ENCODE measurements at regions not wholly inside any gene's neighbourhood (a gene's known extent, or its start where the extent isn't known, plus 50 kb on each side); places are given as distances from the start of the nearest gene placed in this dataset.

GRCh38 chr13:103757361-103757760, 691.1 kb upstream of the SLC10A2 start:
- no peak for TF ChIP-seq EZH2phosphoT487 (IDR thresholded peaks at IDR 0.05; ENCODE audit: borderline replicate concordance, low read depth, low read length)
- TF ChIP-seq CTCF (conservative IDR thresholded peaks at IDR 0.05; ENCODE audit: low read length), result no peak
- no peaks in the 10 kb centered on the region for H3K4me1 ChIP-seq (ENCODE audit: insufficient read depth, low read length, poor library complexity, severe bottlenecking)
- no TSS peak for BruUV-seq (replicated peaks)
- H3K4me3 ChIP-seq (ENCODE audit: low read depth, low read length, poor library complexity, severe bottlenecking), result no peak overlapping the region
- no peaks in the 10 kb centered on the region for H3K9me2 ChIP-seq (ENCODE audit: insufficient read depth, low read length)
- H3K27ac ChIP-seq (ENCODE audit: low read depth, low read length, poor library complexity, severe bottlenecking), result no peak overlapping the region
- H3K9me3 ChIP-seq (ENCODE audit: low read length), result no peaks in the 10 kb centered on the region
- POLR2A ChIA-PET, result no interaction called here
- no peaks in the 10 kb centered on the region for H3K36me3 ChIP-seq (ENCODE audit: insufficient read depth, low read length)
- H4K20me1 ChIP-seq (ENCODE audit: insufficient read depth, low read length), result no peaks in the 10 kb centered on the region
- intact Hi-C loops (cut with micrococcal nuclease; ENCODE audit: unreplicated experiment), result no loop called here
- H3K79me2 ChIP-seq (ENCODE audit: insufficient read depth, low read depth, low read length), result no peaks in the 10 kb centered on the region
- CTCF ChIA-PET (ENCODE audit: unreplicated experiment), result no interaction called here
- no peak for DNase-seq (ENCODE audit: low spot score)
- no peak overlapping the region for H3K4me2 ChIP-seq (ENCODE audit: low read length)
- no peak overlapping the region for H2AFZ ChIP-seq (ENCODE audit: low read length)

- ChIA-PET POLR2A (no interaction called here), CTCF (ENCODE audit: unreplicated experiment) (no interaction called here)
- BruUV-seq (replicated peaks), result no TSS peak
- H3K4me2 ChIP-seq (ENCODE audit: low read length), result no peak overlapping the region
- no peaks in the 10 kb centered on the region for H3K36me3 ChIP-seq (ENCODE audit: insufficient read depth, low read length)
- H3K27ac ChIP-seq (ENCODE audit: low read depth, low read length, poor library complexity, severe bottlenecking), result no peak overlapping the region
- H3K79me2 ChIP-seq (ENCODE audit: insufficient read depth, low read depth, low read length), result no peaks in the 10 kb centered on the region
- no peak for TF ChIP-seq EZH2phosphoT487 (IDR thresholded peaks at IDR 0.05; ENCODE audit: borderline replicate concordance, low read depth, low read length)
- TF ChIP-seq CTCF (conservative IDR thresholded peaks at IDR 0.05; ENCODE audit: low read length), result no peak
- DNase-seq (ENCODE audit: low spot score), result no peak
- H3K4me1 ChIP-seq (ENCODE audit: insufficient read depth, low read length, poor library complexity, severe bottlenecking), result no peaks in the 10 kb centered on the region
- H2AFZ ChIP-seq (ENCODE audit: low read length), result no peak overlapping the region
- H3K4me3 ChIP-seq (ENCODE audit: low read depth, low read length, poor library complexity, severe bottlenecking), result no peak overlapping the region
- H3K9me2 ChIP-seq (ENCODE audit: insufficient read depth, low read length), result no peaks in the 10 kb centered on the region
- intact Hi-C loops (cut with micrococcal nuclease; ENCODE audit: unreplicated experiment), result no loop called here
- no peaks in the 10 kb centered on the region for H3K9me3 ChIP-seq (ENCODE audit: low read length)
- no peaks in the 10 kb centered on the region for H4K20me1 ChIP-seq (ENCODE audit: insufficient read depth, low read length)
Observed at GRCh38 chr13:103754783-103755182, 688.6 kb upstream of the SLC10A2 start.

GRCh38 chr13:103734837-103735236, 668.6 kb upstream of the SLC10A2 start:
- ChIA-PET CTCF (ENCODE audit: unreplicated experiment) (no interaction called here), POLR2A (no interaction called here)
- H3K4me1 ChIP-seq (ENCODE audit: insufficient read depth, low read length, poor library complexity, severe bottlenecking), result no peaks in the 10 kb centered on the region
- no peaks in the 10 kb centered on the region for H3K9me2 ChIP-seq (ENCODE audit: insufficient read depth, low read length)
- no peak overlapping the region for H3K4me2 ChIP-seq (ENCODE audit: low read length)
- no peaks in the 10 kb centered on the region for H4K20me1 ChIP-seq (ENCODE audit: insufficient read depth, low read length)
- H2AFZ ChIP-seq (ENCODE audit: low read length), result no peak overlapping the region
- no peak for TF ChIP-seq EZH2phosphoT487 (IDR thresholded peaks at IDR 0.05; ENCODE audit: borderline replicate concordance, low read depth, low read length)
- TF ChIP-seq CTCF (conservative IDR thresholded peaks at IDR 0.05; ENCODE audit: low read length), result no peak
- BruUV-seq (replicated peaks), result no TSS peak
- H3K9me3 ChIP-seq (ENCODE audit: low read length), result no peaks in the 10 kb centered on the region
- H3K4me3 ChIP-seq (ENCODE audit: low read depth, low read length, poor library complexity, severe bottlenecking), result no peak overlapping the region
- H3K36me3 ChIP-seq (ENCODE audit: insufficient read depth, low read length), result no peaks in the 10 kb centered on the region
- no peak overlapping the region for H3K27ac ChIP-seq (ENCODE audit: low read depth, low read length, poor library complexity, severe bottlenecking)
- DNase-seq (ENCODE audit: low spot score), result no peak
- intact Hi-C loops (cut with micrococcal nuclease; ENCODE audit: unreplicated experiment), result no loop called here
- H3K79me2 ChIP-seq (ENCODE audit: insufficient read depth, low read depth, low read length), result no peaks in the 10 kb centered on the region

Measured in OCI-LY7 (cell line).